Naive B cell (primary cell): ENCODE measurements at regions not wholly inside any gene's neighbourhood (a gene's known extent, or its start where the extent isn't known, plus 50 kb on each side); places are given as distances from the start of the nearest gene placed in this dataset.

Experiments used
- ATAC-seq, 2 donors: fragments of 150-1000 bp; cut with Tn5 transposase; 2 replicates each; pipeline ENCODE4 v1.10.0; 2021; ENCODE audit warnings: low read depth in 2 of 2, mild to moderate bottlenecking in 2 of 2, moderate library complexity in 2 of 2
- DNase-seq: peaks from one replicate; pipeline ENCODE4 v3.0.0; 2022
- H3K27ac Mint-ChIP-seq, 6 donors: one replicate each; pipeline ENCODE4 v1.8.0; 2020 to 2022; ENCODE audit warnings: mild to moderate bottlenecking in 6 of 6, mixed read lengths in 6 of 6, moderate library complexity in 5 of 6, inconsistent platforms in 2 of 6
- H3K27me3 Mint-ChIP-seq, 3 donors: one replicate each; pipeline ENCODE4 v1.8.0; 2021 to 2022; ENCODE audit warnings: mixed read lengths in 3 of 3, mild to moderate bottlenecking in 1 of 3
- H3K36me3 Mint-ChIP-seq, 2 donors: one replicate each; pipeline ENCODE4 v1.8.0; 2020 to 2022; ENCODE audit warnings: mixed read lengths in 2 of 2, inconsistent platforms in 1 of 2, mild to moderate bottlenecking in 1 of 2
- H3K4me1 Mint-ChIP-seq, 3 donors: one replicate each; pipeline ENCODE4 v1.8.0; 2020 to 2022; ENCODE audit warnings: mixed read lengths in 3 of 3, inconsistent platforms in 1 of 3, mild to moderate bottlenecking in 1 of 3, moderate library complexity in 1 of 3
- H3K4me3 Mint-ChIP-seq, 8 donors: one replicate each; pipeline ENCODE4 v1.8.0; 2020 to 2022; ENCODE audit warnings: mild to moderate bottlenecking in 8 of 8, mixed read lengths in 8 of 8, moderate library complexity in 8 of 8, inconsistent platforms in 2 of 8
- H3K9me3 Mint-ChIP-seq, 7 donors: one replicate each; pipeline ENCODE4 v1.8.0; 2020 to 2022; ENCODE audit warnings: mixed read lengths in 7 of 7, mild to moderate bottlenecking in 5 of 7, inconsistent platforms in 2 of 7, moderate library complexity in 1 of 7

DNA sequence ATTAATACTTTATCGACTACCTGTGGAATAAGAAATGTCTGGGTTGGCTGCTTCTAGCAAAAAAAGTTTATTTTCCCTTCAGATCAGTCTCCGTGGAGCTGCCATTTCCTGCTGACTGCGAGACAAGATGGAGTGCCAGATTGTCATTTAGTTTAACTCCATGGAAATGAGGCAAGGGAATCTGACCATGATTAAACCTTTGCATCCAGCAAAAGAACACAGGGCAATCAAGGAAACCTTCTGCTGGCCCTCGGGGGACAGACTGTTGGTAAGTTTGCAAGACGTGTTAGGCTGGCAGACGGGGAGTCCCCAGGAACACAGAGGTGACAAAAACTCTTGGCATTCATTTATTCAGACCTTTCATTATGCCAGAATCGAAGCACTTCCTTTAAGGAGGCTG is 52.2 kb upstream of the SPACA1 start:
- DNase-seq = no peak
- Mint-ChIP-seq H3K36me3 (no peaks in the 10 kb centered on the region), H3K4me1 (no peaks in the 10 kb centered on the region)

DNA sequence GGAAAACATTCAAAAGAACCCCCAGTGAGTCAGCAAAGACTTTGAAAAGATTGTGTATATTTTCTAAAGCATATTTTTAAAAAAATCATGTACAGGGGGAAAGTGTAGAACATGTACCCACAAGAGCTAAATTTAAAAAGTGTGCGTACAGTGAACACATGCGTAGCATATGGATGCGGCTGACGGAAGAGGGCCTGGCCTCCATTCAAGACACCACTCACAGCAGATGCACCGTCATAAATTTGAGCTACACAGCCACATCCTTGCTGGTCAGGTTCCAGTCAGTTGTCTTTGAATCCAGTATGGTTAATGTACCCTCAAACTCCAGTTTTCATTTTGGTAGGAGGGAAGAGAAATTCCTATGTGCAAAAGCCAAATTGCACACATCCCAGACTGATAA is 54.3 kb upstream of the SPACA1 start:
- Mint-ChIP-seq H3K27ac (no peak overlapping the region), H3K4me1 (no peaks in the 10 kb centered on the region), H3K27me3 (peaks cover 0 to 6% (median 0%) of the 10 kb centered on the region in 3 donors), H3K4me3 (no peak overlapping the region), H3K9me3 (no peaks in the 10 kb centered on the region), H3K36me3 (no peaks in the 10 kb centered on the region)
- ATAC-seq (no peak), DNase-seq (no peak)

More for the DNA sequence above, 52.2 kb upstream of the SPACA1 start:
- ATAC-seq = no peak
- H3K27ac Mint-ChIP-seq = no peak overlapping the region
- H3K4me3 Mint-ChIP-seq = no peak overlapping the region
- H3K27me3 Mint-ChIP-seq = peaks cover 0 to 5% (median 0%) of the 10 kb centered on the region in 3 donors
- peaks cover 0 to 1% (median 0%) of the 10 kb centered on the region in 7 donors for H3K9me3 Mint-ChIP-seq

DNA sequence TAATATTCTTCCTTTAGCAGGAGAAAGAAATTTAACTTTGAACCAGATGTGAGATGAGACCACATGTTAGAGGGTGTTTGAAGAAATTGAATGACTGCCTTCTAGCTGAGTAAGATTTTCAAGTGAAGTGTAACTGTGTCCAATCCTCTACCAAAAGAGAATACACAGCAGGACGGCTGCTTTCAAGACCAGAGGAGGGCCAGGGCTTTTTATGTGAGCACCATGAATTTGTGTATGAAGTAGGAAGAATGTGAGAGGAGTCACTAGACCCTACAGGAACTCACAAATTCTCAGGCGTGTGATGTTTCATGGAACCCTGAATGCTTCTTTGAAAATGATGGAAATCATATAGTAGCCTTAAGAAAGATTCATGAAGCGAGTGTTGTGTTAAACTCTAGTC is 56.8 kb upstream of the SPACA1 start:
- Mint-ChIP-seq H3K9me3 (peaks cover 0 to 2% (median 0%) of the 10 kb centered on the region in 7 donors), H3K4me3 (no peak overlapping the region), H3K27ac (no peak overlapping the region), H3K4me1 (no peaks in the 10 kb centered on the region), H3K36me3 (no peaks in the 10 kb centered on the region), H3K27me3 (peaks cover 0 to 11% (median 0%) of the 10 kb centered on the region in 3 donors)
- ATAC-seq = no peak
- no peak for DNase-seq

DNA sequence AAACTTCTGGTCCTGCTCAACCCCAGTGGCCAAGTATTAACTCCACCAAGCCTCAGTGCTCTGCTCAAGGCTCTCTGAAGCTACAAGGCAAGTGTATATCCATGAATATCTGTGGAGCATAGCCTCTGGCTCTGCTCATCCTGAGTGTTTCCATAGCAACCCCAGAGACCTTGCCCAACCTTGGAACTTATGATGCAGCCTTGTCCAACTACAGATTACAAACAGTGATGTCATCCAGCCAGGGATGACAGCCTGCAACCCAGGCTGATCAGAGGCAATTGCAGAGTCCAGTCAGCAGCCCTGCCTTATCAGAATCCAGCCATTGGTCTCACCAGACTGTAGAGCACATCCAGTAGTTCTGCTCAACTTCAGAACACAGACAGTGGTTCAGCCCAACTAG is 65.5 kb upstream of the SPACA1 start:
- no peaks in the 10 kb centered on the region for H3K36me3 Mint-ChIP-seq
- H3K4me1 Mint-ChIP-seq = no peaks in the 10 kb centered on the region
- H3K27ac Mint-ChIP-seq = no peak overlapping the region
- H3K9me3 Mint-ChIP-seq = peaks cover 0 to 4% (median 0%) of the 10 kb centered on the region in 7 donors
- H3K27me3 Mint-ChIP-seq = peaks cover 7 to 37% (median 20%) of the 10 kb centered on the region in 3 donors
- ATAC-seq (no peak), DNase-seq (no peak)
- H3K4me3 Mint-ChIP-seq = no peak overlapping the region

DNA sequence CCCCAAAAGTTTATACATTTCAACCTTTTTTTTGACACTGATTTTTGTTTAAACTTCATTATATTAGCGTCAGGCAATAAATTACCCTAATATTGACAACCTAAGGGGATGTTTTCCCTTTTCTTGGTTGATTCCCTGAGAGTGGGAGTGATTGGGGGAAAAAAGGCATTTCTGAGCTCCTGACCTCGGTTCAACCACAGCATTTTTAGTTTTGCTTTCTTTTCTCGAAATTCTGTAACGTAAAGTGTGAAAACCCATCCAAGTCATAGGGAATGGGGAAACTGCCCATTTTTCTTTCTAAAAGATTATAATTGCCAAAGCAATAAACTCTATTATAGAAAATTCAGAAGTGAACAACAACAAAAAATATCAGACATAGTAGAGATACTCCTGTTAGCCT is 67.9 kb upstream of the SPACA1 start:
- Mint-ChIP-seq H3K27me3 (peaks cover 7 to 45% (median 35%) of the 10 kb centered on the region in 3 donors), H3K9me3 (peaks cover 0 to 2% (median 0%) of the 10 kb centered on the region in 7 donors), H3K4me1 (no peaks in the 10 kb centered on the region), H3K36me3 (no peaks in the 10 kb centered on the region), H3K4me3 (no peak overlapping the region), H3K27ac (no peak overlapping the region)
- DNase-seq = no peak
- no peak for ATAC-seq

DNA sequence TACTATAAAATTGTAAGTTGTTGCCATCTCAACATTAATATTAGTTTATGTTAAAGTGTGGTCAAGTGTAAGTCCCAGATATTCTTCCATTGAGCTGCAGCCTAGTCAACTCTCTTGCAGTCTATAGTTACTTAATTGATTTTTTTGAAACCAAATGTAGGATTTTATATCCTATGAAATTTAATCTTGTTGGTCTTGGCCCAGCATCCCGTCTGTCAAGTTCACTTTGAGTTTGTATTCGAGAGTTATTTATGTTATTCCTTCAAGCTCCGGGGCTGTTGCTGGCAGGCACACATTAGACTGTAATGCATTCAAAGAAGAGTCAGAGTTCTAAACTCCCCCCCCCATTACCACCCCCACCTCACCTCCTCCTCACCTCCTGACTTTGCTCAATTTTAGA is 71.0 kb upstream of the SPACA1 start:
- Mint-ChIP-seq H3K36me3 (no peaks in the 10 kb centered on the region), H3K4me1 (no peaks in the 10 kb centered on the region), H3K4me3 (no peak overlapping the region), H3K27me3 (peaks cover 7 to 35% (median 30%) of the 10 kb centered on the region in 3 donors), H3K27ac (no peak overlapping the region), H3K9me3 (peaks cover 0 to 8% (median 3%) of the 10 kb centered on the region in 7 donors)
- no peak for ATAC-seq
- no peak for DNase-seq

DNA sequence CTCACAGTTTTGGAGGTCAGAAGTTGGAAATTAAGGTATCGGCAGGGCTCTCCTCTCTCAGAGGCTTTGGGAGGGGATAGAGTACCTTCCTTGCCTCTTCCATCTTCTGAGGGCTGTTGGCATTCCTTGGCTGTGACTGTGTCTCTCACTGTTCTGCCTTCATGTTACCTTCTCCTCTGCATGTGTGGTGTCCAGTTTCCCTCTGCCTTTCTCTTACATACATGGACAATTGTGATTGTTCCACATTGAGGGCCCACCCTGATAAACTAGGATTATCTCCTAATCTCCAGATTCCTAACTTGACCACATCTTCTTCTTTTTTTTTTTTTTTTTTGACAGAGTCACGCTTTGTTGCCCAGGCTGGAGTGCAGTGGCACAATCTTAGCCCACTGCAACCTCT is 72.1 kb upstream of the SPACA1 start:
- Mint-ChIP-seq H3K36me3 (no peaks in the 10 kb centered on the region), H3K27ac (no peak overlapping the region), H3K27me3 (peaks cover 7 to 35% (median 25%) of the 10 kb centered on the region in 3 donors), H3K4me3 (no peak overlapping the region), H3K9me3 (peaks cover 0 to 8% (median 3%) of the 10 kb centered on the region in 7 donors), H3K4me1 (no peaks in the 10 kb centered on the region)
- ATAC-seq (no peak), DNase-seq (no peak)

DNA sequence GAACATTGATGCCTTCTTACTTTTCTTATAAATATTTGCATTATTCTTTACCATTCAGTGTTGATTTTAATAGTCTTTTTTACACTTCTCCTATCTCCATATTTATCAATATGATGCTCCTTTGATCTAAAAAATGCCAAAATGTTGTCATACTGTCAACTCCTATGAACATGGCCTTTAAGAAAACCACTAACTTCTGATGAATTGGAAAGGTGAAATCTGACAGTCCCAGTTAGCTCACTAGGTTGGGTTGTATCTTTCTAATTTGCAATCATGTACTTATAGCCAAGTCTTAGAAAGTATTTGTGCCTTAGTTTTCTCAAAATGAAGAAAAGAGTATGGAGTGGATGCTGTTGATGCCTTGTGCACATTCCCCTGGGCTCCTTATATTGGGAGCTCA is 75.4 kb upstream of the SPACA1 start:
- ATAC-seq (no peak), DNase-seq (no peak)
- Mint-ChIP-seq H3K27ac (no peak overlapping the region), H3K4me1 (no peaks in the 10 kb centered on the region), H3K9me3 (peaks cover 0 to 8% (median 3%) of the 10 kb centered on the region in 7 donors), H3K27me3 (peaks cover 0 to 17% (median 15%) of the 10 kb centered on the region in 3 donors), H3K36me3 (no peaks in the 10 kb centered on the region), H3K4me3 (no peak overlapping the region)

DNA sequence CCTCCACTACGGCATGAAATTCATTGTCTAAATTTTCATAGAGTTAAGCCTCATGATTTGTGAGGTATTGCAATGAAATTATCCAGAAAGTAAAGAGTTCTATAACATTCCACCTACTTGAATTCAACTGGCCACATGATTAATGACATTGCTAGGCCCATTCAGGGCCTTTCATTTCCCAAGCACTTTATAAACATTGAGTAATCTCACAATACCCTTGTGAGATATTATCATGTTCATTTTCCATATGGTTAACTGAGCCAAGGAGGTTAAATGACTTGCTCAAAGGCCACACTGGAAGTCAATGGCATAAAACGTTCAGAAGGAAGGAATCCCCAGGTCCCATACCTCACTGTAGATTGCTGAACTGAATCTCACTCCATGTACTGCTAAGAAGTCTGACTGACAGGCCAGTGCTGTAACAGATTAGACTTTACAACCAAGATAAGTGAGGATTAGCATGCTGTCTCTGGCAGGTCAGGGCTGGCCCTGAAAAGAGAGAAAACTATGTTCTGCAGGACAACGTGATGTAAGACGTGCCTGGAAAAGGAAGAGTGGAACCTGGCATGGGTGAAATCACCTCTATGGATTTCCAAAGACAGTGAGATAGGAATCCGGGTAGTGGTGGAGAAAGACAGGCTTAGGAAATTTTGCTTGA is 75.9 kb upstream of the SPACA1 start:
- H3K9me3 Mint-ChIP-seq = peaks cover 0 to 11% (median 3%) of the 10 kb centered on the region in 7 donors
- no peaks in the 10 kb centered on the region for H3K36me3 Mint-ChIP-seq
- H3K27me3 Mint-ChIP-seq = peaks cover 0 to 13% (median 12%) of the 10 kb centered on the region in 3 donors
- DNase-seq (no peak), ATAC-seq (no peak)
- no peak overlapping the region for H3K27ac Mint-ChIP-seq
- no peak overlapping the region for H3K4me3 Mint-ChIP-seq
- H3K4me1 Mint-ChIP-seq = no peaks in the 10 kb centered on the region

DNA sequence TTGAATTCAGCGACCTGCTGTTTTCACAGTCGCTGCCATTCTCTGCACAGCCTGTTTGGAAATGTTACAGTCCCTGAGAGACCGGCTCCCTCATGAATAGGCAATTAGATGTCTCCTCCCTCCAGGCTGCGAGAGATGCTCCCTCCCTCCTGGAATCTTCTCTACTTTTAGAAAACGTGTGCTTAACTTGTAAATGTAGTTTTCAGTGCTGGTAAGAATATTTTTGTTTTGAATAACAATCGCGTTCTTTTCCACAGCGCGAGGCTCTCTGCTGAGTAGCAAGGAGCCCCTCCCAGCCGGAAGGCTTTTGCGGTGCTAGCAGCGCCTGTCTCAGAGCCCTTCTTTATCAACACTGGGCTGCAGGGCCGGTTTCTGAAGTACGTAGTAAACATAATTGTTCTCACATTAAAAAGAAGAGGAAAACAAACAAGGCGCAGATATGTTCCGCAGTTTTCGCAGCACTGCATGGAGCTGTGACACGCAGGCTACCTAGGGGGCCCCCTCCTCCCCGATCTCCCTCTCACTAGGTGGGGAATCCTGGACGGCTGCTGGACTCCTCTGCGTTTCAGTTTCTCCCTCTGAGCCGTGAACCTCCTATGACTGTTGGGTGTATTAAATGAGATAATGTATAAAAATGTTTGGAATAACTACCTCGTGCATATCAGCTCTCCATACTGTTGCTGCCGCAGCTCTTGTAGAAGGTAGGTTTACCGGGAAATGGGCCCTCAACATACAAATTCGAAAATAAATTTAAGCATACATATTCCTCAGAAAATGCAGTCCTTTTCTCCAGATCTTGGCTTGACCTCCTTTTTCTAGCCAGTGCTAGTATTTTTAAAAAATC is 79.0 kb upstream of the SPACA1 start:
- ATAC-seq = peak; percentile 56 to 70
- no peak overlapping the region for H3K27ac Mint-ChIP-seq
- H3K4me1 Mint-ChIP-seq = peaks cover 0 to 5% (median 4%) of the 10 kb centered on the region in 3 donors
- H3K4me3 Mint-ChIP-seq = no peak overlapping the region
- peak; percentile 3 for DNase-seq
- peaks cover 8% of the 10 kb centered on the region in 2 donors for H3K36me3 Mint-ChIP-seq
- peaks cover 2 to 29% (median 13%) of the 10 kb centered on the region in 7 donors for H3K9me3 Mint-ChIP-seq
- no peaks in the 10 kb centered on the region for H3K27me3 Mint-ChIP-seq

DNA sequence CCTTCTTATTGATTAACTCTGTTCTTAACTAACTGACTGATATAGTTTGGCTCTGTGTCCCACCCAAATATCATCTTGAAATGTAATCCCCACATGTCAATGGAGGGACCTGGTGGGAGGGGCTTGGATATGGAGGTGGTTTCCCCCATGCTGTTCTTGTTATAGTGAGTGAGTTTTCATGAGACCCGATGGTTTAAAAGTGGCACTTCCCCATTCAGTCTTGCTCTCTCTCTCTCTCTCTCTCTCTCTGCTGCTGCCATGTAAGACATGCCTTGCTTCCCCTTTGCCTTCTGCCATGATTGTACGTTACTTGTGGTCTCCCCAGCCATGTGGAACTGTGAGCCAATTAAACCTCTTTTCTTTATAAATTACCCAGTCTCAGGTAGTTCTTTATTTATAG is 81.8 kb upstream of the SPACA1 start:
- DNase-seq (peak; percentile 15), ATAC-seq (peak; percentile 76 to 86)
- peaks cover 0 to 15% (median 0%) of the 10 kb centered on the region in 3 donors for H3K27me3 Mint-ChIP-seq
- peak overlapping the region in 3 of 6 donors; percentile 17 to 86 (median 83) for H3K27ac Mint-ChIP-seq
- peak overlapping the region in 1 of 8 donors; percentile 71 for H3K4me3 Mint-ChIP-seq
- H3K36me3 Mint-ChIP-seq = peaks cover 8% of the 10 kb centered on the region in 2 donors
- H3K4me1 Mint-ChIP-seq = peaks cover 0 to 5% (median 4%) of the 10 kb centered on the region in 3 donors
- H3K9me3 Mint-ChIP-seq = peaks cover 0 to 25% (median 10%) of the 10 kb centered on the region in 7 donors

DNA sequence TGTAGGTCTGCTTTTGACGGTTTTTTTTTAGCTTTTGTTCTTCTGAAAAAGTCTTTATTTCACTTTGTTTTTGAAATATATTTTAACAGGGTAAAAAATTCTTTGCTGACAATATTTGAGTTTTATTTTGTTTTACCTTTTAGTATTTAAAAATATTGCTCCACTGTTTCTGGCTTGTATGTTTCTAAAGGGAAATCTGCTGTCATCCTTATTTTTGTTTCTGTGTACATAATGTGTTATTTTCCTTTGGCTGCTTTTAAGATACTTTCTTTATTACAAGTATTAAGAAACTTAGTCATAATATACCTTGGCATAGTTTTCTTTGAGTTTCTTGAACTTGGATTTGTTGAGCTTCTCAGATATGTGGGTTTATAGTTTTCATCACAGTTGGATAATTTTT is 88.6 kb upstream of the SPACA1 start:
- Mint-ChIP-seq H3K27ac (no peak overlapping the region), H3K4me1 (no peaks in the 10 kb centered on the region), H3K36me3 (peaks cover 0 to 7% of the 10 kb centered on the region in 2 donors), H3K9me3 (peaks cover 3 to 15% (median 5%) of the 10 kb centered on the region in 7 donors), H3K4me3 (no peak overlapping the region), H3K27me3 (peaks cover 4 to 39% (median 19%) of the 10 kb centered on the region in 3 donors)
- ATAC-seq = no peak
- DNase-seq = no peak

DNA sequence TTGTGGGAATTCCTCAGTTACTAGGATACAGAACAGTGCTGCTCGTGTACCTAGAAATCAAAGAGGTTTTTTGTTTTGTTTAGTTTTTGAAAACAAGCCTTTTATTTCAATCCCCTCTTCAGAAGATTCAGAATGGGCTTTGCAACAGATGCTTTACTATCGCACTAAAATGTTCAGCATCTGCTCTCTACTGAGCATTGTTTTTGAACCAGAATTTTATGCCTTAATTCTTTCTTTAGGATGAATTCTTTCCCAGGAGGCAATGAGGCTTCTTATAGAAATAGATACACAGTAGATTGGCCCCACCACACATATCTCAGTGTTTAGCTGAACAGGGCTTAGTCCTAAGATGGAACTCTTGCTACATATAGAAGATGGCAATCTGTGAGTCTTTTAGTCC is 95.9 kb upstream of the SPACA1 start:
- H3K36me3 Mint-ChIP-seq = no peaks in the 10 kb centered on the region
- H3K9me3 Mint-ChIP-seq = peaks cover 0 to 2% (median 0%) of the 10 kb centered on the region in 7 donors
- DNase-seq (no peak), ATAC-seq (no peak)
- H3K4me3 Mint-ChIP-seq = no peak overlapping the region
- no peak overlapping the region for H3K27ac Mint-ChIP-seq
- H3K4me1 Mint-ChIP-seq = no peaks in the 10 kb centered on the region
- H3K27me3 Mint-ChIP-seq = peaks cover 0 to 11% (median 8%) of the 10 kb centered on the region in 3 donors

DNA sequence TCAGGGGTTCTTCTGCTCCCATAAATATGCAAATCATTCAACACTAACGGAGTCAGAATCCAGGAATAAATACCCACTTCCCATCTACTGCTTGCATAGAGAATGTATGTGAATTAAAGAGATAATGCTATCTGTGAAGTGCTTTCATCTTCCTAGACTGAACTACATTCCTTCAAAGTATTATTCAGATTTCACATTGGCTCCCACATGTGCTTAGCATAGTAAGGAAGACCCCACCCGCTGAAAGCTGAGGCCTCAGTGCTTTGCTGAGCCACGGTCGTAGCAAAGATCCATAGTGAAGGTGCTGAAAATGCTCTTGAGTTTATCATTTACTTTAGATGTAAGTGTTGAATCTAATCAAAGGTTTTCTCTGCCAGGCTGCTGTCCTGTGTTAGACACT is 97.0 kb upstream of the SPACA1 start:
- Mint-ChIP-seq H3K27me3 (peaks cover 0 to 17% (median 11%) of the 10 kb centered on the region in 3 donors), H3K4me3 (no peak overlapping the region), H3K9me3 (no peaks in the 10 kb centered on the region), H3K4me1 (no peaks in the 10 kb centered on the region), H3K36me3 (no peaks in the 10 kb centered on the region), H3K27ac (peak overlapping the region in 2 of 6 donors; percentile 19 to 56)
- DNase-seq (no peak), ATAC-seq (no peak)
